ENCODE measurements at regions not wholly inside any gene's neighbourhood (a gene's known extent, or its start where the extent isn't known, plus 50 kb on each side); places are given as distances from the start of the nearest gene placed in this dataset.

GRCh38 chr7:32137059-32137458, 66.9 kb upstream of the PDE1C start:
- DNase-seq: no peak
- TF ChIP-seq POLR2AphosphoS5 (IDR thresholded peaks at IDR 0.05) (no peak), CTCF (IDR thresholded peaks at IDR 0.05) (no peak), EP300 (IDR thresholded peaks at IDR 0.05) (no peak), POLR2A (IDR thresholded peaks at IDR 0.05) (no peak)
- no peak for ATAC-seq (ENCODE audit: low FRiP score in 2 of 2)
- Histone ChIP-seq H3K36me3 (no peaks in the 10 kb centered on the region), H3K4me1 (no peaks in the 10 kb centered on the region), H3K4me3 (no peak overlapping the region), H3K27me3 (no peaks in the 10 kb centered on the region), H3K27ac (no peak overlapping the region), H3K9me3 (no peaks in the 10 kb centered on the region)
- 77 to 82% methylated on average over 2 of the region's 2 CpGs for WGBS, 2 donors

- Histone ChIP-seq H3K4me3 (no peak overlapping the region), H3K36me3 (no peaks in the 10 kb centered on the region), H3K9me3 (no peaks in the 10 kb centered on the region), H3K27me3 (no peaks in the 10 kb centered on the region), H3K4me1 (no peaks in the 10 kb centered on the region), H3K27ac (no peak overlapping the region)
- no peak for TF ChIP-seq POLR2A (IDR thresholded peaks at IDR 0.05)
- TF ChIP-seq POLR2AphosphoS5 (IDR thresholded peaks at IDR 0.05): no peak
- no peak for TF ChIP-seq CTCF (IDR thresholded peaks at IDR 0.05)
- no peak for TF ChIP-seq EP300 (IDR thresholded peaks at IDR 0.05)
- WGBS, 2 donors: 31 to 38% methylated on average over 1 of the region's 1 CpG
- DNase-seq (no peak), ATAC-seq (ENCODE audit: low FRiP score in 2 of 2) (no peak)
These were observed 60.9 kb upstream of the PDE1C start for GRCh38 chr7:32131091-32131490.

- Histone ChIP-seq H3K27ac (no peak overlapping the region), H3K36me3 (no peaks in the 10 kb centered on the region), H3K4me1 (no peaks in the 10 kb centered on the region), H3K27me3 (no peaks in the 10 kb centered on the region), H3K4me3 (no peak overlapping the region), H3K9me3 (no peaks in the 10 kb centered on the region)
- DNase-seq: no peak
- TF ChIP-seq POLR2AphosphoS5 (IDR thresholded peaks at IDR 0.05): no peak
- no peak for TF ChIP-seq POLR2A (IDR thresholded peaks at IDR 0.05)
- TF ChIP-seq EP300 (IDR thresholded peaks at IDR 0.05): no peak
- no peak for TF ChIP-seq CTCF (IDR thresholded peaks at IDR 0.05)
- no peak for ATAC-seq (ENCODE audit: low FRiP score in 2 of 2)
- 67 to 84% methylated on average over 1 of the region's 1 CpG for WGBS, 2 donors
These were observed 56.6 kb upstream of the PDE1C start for GRCh38 chr7:32126843-32127242.
